D721Med (cell line): ENCODE measurements at regions not wholly inside any gene's neighbourhood (a gene's known extent, or its start where the extent isn't known, plus 50 kb on each side); places are given as distances from the start of the nearest gene placed in this dataset.

Experiments used
- DNase-seq: peaks from one replicate; pipeline ENCODE4 v3.0.0; 2011; ENCODE audit warnings: low spot score; ENCODE audit not compliant: insufficient read length
- FAIRE-seq: peaks from 2 replicates; lab custom pipeline; 2011; peaks lifted over from hg19 to GRCh38; lab: Jason Lieb, UNC
- TF ChIP-seq, protein P1 (sequence below): IDR thresholded peaks from 2 replicates; pipeline ENCODE4 v1.5.1; 2012; ENCODE audit warnings: mild to moderate bottlenecking, control low read depth; ENCODE audit not compliant: insufficient read depth; ENCODE audit errors: missing control alignments

DNA sequence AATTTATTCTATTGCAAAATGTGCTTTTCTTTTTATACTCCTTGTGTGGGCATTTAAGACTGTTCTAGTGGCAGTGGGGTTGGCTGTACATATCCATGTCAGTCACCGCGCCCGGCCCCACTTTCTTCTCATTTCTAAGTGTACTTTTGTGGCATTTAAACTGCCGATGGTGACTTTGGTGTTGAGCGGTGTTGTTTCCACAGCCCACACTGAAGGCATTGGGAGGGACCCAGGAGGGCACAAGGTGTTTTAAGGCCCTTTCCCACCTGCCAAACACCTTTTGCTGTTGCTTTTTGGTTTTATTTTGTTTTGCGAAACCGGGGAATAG lies 369.7 kb downstream of the MTX2 start:
- FAIRE-seq (no peak), DNase-seq (no peak)
- TF ChIP-seq, protein P1, sequence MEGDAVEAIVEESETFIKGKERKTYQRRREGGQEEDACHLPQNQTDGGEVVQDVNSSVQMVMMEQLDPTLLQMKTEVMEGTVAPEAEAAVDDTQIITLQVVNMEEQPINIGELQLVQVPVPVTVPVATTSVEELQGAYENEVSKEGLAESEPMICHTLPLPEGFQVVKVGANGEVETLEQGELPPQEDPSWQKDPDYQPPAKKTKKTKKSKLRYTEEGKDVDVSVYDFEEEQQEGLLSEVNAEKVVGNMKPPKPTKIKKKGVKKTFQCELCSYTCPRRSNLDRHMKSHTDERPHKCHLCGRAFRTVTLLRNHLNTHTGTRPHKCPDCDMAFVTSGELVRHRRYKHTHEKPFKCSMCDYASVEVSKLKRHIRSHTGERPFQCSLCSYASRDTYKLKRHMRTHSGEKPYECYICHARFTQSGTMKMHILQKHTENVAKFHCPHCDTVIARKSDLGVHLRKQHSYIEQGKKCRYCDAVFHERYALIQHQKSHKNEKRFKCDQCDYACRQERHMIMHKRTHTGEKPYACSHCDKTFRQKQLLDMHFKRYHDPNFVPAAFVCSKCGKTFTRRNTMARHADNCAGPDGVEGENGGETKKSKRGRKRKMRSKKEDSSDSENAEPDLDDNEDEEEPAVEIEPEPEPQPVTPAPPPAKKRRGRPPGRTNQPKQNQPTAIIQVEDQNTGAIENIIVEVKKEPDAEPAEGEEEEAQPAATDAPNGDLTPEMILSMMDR, result no peak

DNA sequence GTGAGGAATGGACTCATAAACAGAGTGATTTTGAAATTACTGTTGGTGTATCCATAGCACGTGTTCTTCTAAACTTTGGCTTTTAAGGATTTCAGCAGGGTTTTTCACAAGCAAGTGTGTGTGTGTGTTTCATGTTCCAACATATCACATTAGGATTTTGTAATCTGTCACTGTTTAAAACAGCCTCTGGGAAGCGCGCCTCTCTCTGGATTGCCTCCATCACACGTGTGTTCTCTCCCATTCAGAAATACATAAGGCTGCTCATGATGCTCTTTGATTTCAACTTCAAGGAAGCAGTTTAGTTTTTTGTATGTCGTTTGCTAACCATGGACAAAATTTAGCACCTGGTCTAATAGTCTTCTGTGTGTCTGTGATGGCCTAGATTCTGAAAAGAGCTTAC lies 370.4 kb downstream of the MTX2 start:
- TF ChIP-seq, protein P1, result no peak
- DNase-seq, result no peak
- FAIRE-seq, result no peak

DNA sequence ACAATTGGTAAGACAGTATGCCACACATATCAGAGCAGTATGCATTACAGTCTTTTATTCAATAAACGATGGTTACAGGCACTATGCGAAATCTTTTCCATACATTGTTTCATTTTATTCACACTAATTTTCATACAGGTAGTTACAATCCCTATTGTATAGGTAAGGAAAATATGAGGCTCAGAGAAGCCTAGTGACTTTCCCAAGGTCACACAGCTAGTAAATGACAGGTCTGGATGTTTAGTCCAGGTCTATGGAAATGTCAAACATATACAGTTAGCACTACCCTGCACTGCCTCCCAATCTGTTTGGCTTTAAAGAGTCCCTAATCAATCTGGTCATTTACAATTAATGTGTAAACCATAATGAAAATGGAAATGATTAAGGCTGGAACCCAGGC lies 372.2 kb downstream of the MTX2 start:
- TF ChIP-seq, protein P1, result no peak
- DNase-seq (no peak), FAIRE-seq (no peak)

DNA sequence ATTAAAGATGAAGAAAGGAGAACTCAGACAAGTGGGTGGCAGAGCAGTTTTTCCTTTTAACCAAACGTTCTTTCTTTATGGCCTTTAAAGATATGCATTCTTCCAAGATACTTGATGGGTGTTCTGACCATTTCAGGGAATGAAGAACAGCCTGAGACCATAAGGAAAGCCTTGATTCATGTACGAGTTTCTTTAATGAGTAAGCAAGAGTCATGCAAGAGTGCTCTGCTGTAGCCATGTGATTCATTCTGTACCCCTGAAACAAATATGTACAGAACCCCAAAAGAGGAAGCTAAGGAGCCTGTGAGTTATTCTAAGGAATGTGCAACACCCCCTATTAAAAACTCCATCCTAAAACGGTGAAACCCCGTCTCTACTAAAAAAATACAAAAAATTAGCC lies 372.8 kb downstream of the MTX2 start:
- FAIRE-seq (no peak), DNase-seq (no peak)
- TF ChIP-seq, protein P1, result no peak

DNA sequence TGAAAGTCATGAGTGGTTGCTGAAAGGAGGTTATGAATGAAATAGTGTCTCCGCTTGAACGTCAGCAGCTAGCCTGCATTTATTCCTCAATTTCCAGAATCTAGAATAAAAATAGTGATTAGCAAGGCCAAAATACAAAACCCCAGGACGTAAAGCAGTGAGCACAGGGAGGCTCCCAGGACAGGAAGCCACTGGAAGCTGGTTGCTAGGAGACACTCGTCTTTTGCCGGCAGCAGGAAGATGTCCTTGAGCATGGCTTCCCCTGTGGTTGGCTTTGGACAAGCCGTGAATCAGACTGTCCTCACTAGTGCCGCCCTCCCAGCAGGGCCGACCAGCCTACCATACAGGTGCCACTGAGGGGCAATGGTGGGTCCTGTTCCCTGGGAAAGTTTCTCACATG lies 374.4 kb downstream of the MTX2 start:
- FAIRE-seq (no peak), DNase-seq (no peak)
- TF ChIP-seq, protein P1, result no peak

DNA sequence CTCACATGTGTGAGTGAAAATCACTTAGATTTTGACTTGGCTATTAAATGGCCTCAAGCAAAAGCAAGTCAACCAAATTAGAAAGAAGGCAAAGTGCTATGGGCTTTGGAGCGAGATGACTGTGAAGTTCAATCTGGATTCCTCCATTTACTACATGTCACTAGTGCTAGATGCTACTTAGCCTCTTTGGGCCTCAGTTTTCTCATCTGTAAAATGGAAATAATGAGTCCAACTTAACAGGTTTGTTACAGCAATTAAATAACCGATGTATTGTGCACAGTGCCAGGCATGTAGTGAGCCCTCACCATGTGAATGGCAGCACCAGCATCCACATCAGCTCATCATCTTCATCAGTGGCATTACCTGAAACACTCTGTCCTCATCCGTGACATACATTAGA lies 376.3 kb downstream of the MTX2 start:
- FAIRE-seq, result no peak
- no peak for DNase-seq
- TF ChIP-seq, protein P1, result no peak

DNA sequence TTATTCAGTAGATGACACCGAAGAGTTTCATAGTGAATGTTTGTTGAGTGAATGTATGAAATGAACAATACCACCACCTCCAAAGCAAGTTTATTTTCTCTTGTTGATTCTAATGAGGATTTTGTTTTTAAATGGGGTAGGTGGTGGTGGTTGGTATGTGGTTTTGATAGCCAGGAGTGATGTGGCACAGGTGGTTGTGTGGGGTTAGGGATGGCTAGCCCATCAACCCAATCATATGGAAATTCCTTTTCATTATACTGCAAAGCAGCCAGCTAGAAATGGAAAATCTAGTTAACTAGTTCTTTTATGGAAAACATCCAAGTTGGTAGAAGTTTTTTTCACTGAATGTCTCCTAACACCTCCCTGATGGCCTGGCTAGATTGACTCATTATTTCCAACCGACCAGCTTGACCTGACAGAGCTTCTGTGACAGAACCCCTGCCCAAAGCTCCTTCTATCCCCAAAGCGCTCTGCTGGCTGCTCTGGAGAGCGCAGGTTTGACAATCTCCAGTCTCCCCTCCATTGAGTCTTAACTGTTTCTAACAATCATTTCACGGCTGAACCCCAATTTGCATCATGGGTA lies 376.9 kb downstream of the MTX2 start:
- TF ChIP-seq, protein P1, result no peak
- no peak for FAIRE-seq
- no peak for DNase-seq
